ENCODE measurements at regions not wholly inside any gene's neighbourhood (a gene's known extent, or its start where the extent isn't known, plus 50 kb on each side); places are given as distances from the start of the nearest gene placed in this dataset.

DNA sequence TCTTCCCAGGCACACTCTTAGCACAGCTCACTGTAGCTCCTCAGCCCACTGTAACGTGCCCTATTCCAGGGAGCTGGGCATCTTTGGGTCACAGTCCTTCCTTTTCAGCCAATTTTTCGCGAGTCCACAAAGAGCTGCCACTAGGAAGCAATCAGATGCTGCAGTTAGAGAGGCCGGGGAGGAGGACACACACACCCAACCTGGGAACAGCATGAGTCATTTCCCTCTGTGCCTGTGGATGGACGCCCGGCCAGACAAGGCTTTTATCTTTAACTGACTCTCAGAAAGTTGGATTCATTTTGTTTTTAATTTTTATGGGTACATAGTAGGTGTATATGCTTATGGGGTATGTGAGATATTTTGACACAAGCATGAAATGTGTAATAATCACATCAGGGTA is 918.6 kb downstream of the UQCRFS1 start:
- ChIA-PET POLR2A (no interaction called here), CTCF (no interaction called here)

GRCh38 chr19:28293685-28294084 is 919.3 kb downstream of the UQCRFS1 start:
- ChIA-PET POLR2A (interaction anchor here (0.7 kb wide), 1 partner anchor 22 kb away, joined by 3 read pairs; no protein-coding TSS in a partner anchor), CTCF (no interaction called here)
- DNase-seq (ENCODE audit: extremely low spot score), result no peak
- TF ChIP-seq PKNOX1 (IDR thresholded peaks at IDR 0.05), result no peak
- no peak for TF ChIP-seq HDGF (IDR thresholded peaks at IDR 0.05; ENCODE audit: borderline replicate concordance)
- no peak for TF ChIP-seq SUZ12 (IDR thresholded peaks at IDR 0.05)
- TF ChIP-seq LEF1 (IDR thresholded peaks at IDR 0.05; ENCODE audit: borderline replicate concordance), result no peak

More for the DNA sequence above, 918.6 kb downstream of the UQCRFS1 start:
- no peak for TF ChIP-seq PKNOX1 (IDR thresholded peaks at IDR 0.05)
- no peak for TF ChIP-seq FOXM1 (IDR thresholded peaks at IDR 0.05; ENCODE audit: borderline replicate concordance)
- no peak for TF ChIP-seq FOXK2 (IDR thresholded peaks at IDR 0.05)
- no peak for TF ChIP-seq SP1 (IDR thresholded peaks at IDR 0.05)
- no peak for DNase-seq (ENCODE audit: extremely low spot score)

DNA sequence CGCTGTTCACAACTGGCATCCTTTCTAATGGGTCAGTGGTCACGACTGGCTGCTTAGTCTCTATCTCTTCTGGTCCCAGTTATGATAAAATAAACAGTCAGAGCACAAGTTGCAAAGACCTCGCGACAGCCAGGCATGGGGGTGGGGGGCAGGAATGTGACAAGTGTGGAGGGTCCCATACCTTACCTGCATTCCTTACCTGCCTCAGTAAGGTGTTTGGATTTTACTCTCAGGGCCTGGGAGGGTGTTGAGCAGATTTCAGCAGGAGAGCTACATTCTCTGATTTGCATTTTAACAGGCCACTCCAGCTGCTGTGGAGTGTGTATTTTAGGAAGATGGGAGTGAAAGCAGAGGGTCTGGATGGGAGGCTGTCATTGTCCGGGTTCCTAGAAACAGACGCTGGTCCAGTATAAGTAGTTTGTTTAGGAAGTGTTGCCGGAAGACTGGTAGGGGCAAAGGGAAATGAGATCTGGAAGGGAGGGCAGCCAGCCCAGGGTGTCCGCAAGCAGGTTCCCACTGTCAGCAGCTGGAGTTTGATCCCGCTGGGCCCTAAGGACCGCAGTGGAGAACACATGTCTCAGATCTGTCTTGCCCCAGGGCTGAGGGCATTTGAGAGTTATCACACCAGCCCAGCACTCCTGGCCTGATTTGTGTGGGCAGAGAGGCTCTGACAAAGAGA is 920.0 kb downstream of the UQCRFS1 start:
- TF ChIP-seq ELF4 (IDR thresholded peaks at IDR 0.05), result no peak
- TF ChIP-seq SP1 (IDR thresholded peaks at IDR 0.05), result no peak
- TF ChIP-seq BHLHE40 (IDR thresholded peaks at IDR 0.05; ENCODE audit: borderline replicate concordance), result no peak
- no peak for TF ChIP-seq ARNT (IDR thresholded peaks at IDR 0.05)
- no peak for TF ChIP-seq TARDBP (IDR thresholded peaks at IDR 0.05)
- CTCF ChIA-PET, result no interaction called here
- POLR2A ChIA-PET, result no interaction called here
- no peak for DNase-seq (ENCODE audit: extremely low spot score)

DNA sequence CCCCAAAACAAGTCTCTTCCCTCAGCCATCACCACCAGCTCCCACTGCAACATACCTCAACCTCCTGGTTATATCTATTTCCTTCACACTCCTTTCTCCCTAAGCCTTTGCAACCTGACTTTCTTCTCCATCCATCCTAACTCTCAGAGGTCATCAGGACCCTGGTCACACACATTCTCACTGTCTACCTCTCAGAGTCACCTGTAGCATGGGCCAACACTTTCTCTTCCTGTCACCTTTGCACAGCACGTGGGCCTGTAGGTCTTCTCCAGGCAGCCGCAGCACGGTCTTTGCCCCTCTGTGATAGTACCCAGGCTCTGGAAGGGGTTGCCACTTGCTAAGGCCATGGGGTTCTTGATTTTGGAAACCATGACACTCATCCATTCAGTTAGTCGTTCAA is 921.1 kb downstream of the UQCRFS1 start:
- POLR2A ChIA-PET, result no interaction called here
- DNase-seq (ENCODE audit: extremely low spot score), result no peak
- CTCF ChIA-PET, result no interaction called here
- TF ChIP-seq SUZ12 (IDR thresholded peaks at IDR 0.05) (no peak), ELF4 (IDR thresholded peaks at IDR 0.05) (no peak), FOXK2 (IDR thresholded peaks at IDR 0.05) (no peak), TARDBP (IDR thresholded peaks at IDR 0.05) (no peak), SP1 (IDR thresholded peaks at IDR 0.05) (no peak), HDGF (IDR thresholded peaks at IDR 0.05; ENCODE audit: borderline replicate concordance) (no peak), NFRKB (IDR thresholded peaks at IDR 0.05) (no peak), FOXM1 (IDR thresholded peaks at IDR 0.05; ENCODE audit: borderline replicate concordance) (no peak), CTBP1 (IDR thresholded peaks at IDR 0.05; ENCODE audit: borderline replicate concordance) (no peak), FOXA1 (IDR thresholded peaks at IDR 0.05) (no peak), PKNOX1 (IDR thresholded peaks at IDR 0.05) (no peak), LEF1 (IDR thresholded peaks at IDR 0.05; ENCODE audit: borderline replicate concordance) (no peak), ARNT (IDR thresholded peaks at IDR 0.05) (no peak), BHLHE40 (IDR thresholded peaks at IDR 0.05; ENCODE audit: borderline replicate concordance) (no peak), ZNF384 (IDR thresholded peaks at IDR 0.05) (no peak), L3MBTL2 (conservative IDR thresholded peaks at IDR 0.05) (no peak)

- ChIA-PET CTCF (no interaction called here), POLR2A (no interaction called here)
- no peak for TF ChIP-seq ARNT (IDR thresholded peaks at IDR 0.05)
- no peak for TF ChIP-seq FOXM1 (IDR thresholded peaks at IDR 0.05; ENCODE audit: borderline replicate concordance)
- TF ChIP-seq L3MBTL2 (conservative IDR thresholded peaks at IDR 0.05), result no peak
- TF ChIP-seq HDGF (IDR thresholded peaks at IDR 0.05; ENCODE audit: borderline replicate concordance), result no peak
- no peak for TF ChIP-seq ZNF384 (IDR thresholded peaks at IDR 0.05)
- no peak for TF ChIP-seq NFRKB (IDR thresholded peaks at IDR 0.05)
- no peak for TF ChIP-seq ELF4 (IDR thresholded peaks at IDR 0.05)
- no peak for TF ChIP-seq FOXK2 (IDR thresholded peaks at IDR 0.05)
- TF ChIP-seq LEF1 (IDR thresholded peaks at IDR 0.05; ENCODE audit: borderline replicate concordance), result no peak
- no peak for TF ChIP-seq TARDBP (IDR thresholded peaks at IDR 0.05)
- TF ChIP-seq BHLHE40 (IDR thresholded peaks at IDR 0.05; ENCODE audit: borderline replicate concordance), result no peak
- TF ChIP-seq CTBP1 (IDR thresholded peaks at IDR 0.05; ENCODE audit: borderline replicate concordance), result no peak
- TF ChIP-seq SUZ12 (IDR thresholded peaks at IDR 0.05), result no peak
- TF ChIP-seq SP1 (IDR thresholded peaks at IDR 0.05), result no peak
- TF ChIP-seq FOXA1 (IDR thresholded peaks at IDR 0.05), result no peak
- no peak for DNase-seq (ENCODE audit: extremely low spot score)
These were observed 921.8 kb downstream of the UQCRFS1 start for GRCh38 chr19:28290963-28291657.

DNA sequence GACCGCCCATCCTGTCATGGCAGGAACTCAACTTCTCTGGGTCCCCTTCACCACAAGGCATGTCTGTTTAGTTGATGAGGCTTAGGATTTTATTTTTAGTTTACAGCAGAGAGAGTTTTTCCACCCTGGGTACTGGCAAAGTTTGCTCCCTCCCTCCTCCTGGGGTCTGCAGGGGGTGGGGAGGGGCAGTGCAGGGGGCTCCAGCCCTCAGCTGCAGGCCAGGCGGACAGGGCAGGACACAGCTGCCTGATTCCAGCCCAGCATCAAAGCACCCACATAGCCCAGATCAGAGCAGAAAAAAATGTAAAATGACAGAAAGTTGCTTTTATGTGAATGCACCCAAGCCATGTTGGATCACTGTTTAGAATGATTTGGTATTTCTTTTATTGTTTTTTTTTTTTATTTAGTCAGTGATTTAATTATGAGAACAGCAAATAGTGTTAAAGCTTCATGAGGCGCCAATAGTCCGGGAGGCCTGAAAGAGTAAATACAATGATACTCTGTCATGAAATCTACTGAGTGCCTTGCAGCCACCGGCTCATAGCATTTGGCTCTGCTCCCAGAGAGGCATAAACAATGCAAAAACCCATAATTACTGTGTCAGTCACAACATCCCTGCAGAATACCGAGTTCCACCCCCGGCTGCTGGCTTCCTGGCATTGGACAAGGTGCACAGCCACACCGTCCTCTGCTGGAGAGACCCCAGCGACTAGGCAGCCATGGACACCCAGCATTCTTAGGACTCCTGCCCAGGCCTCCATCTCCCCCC is 923.5 kb downstream of the UQCRFS1 start:
- POLR2A ChIA-PET, result no interaction called here
- TF ChIP-seq FOXK2 (IDR thresholded peaks at IDR 0.05), result no peak
- TF ChIP-seq ZNF384 (IDR thresholded peaks at IDR 0.05), result no peak
- no peak for TF ChIP-seq CTBP1 (IDR thresholded peaks at IDR 0.05; ENCODE audit: borderline replicate concordance)
- TF ChIP-seq ELF4 (IDR thresholded peaks at IDR 0.05), result no peak
- TF ChIP-seq TARDBP (IDR thresholded peaks at IDR 0.05), result no peak
- TF ChIP-seq HDGF (IDR thresholded peaks at IDR 0.05; ENCODE audit: borderline replicate concordance), result no peak
- no peak for TF ChIP-seq SUZ12 (IDR thresholded peaks at IDR 0.05)
- TF ChIP-seq PKNOX1 (IDR thresholded peaks at IDR 0.05), result no peak
- no peak for TF ChIP-seq FOXM1 (IDR thresholded peaks at IDR 0.05; ENCODE audit: borderline replicate concordance)
- TF ChIP-seq FOXA1 (IDR thresholded peaks at IDR 0.05), result no peak
- no peak for TF ChIP-seq NFRKB (IDR thresholded peaks at IDR 0.05)
- TF ChIP-seq ARNT (IDR thresholded peaks at IDR 0.05), result no peak
- TF ChIP-seq BHLHE40 (IDR thresholded peaks at IDR 0.05; ENCODE audit: borderline replicate concordance), result no peak
- no peak for TF ChIP-seq LEF1 (IDR thresholded peaks at IDR 0.05; ENCODE audit: borderline replicate concordance)
- TF ChIP-seq L3MBTL2 (conservative IDR thresholded peaks at IDR 0.05), result no peak
- TF ChIP-seq SP1 (IDR thresholded peaks at IDR 0.05), result no peak
- DNase-seq (ENCODE audit: extremely low spot score), result no peak
- CTCF ChIA-PET, result no interaction called here
